Stimulated activated CD4-positive, alpha-beta T cell treated with anti-CD3 and anti-CD28 coated beads, Interleukin-15, amount 100 ng/mL, for 1 hour (primary cell): ENCODE measurements at regions not wholly inside any gene's neighbourhood (a gene's known extent, or its start where the extent isn't known, plus 50 kb on each side); places are given as distances from the start of the nearest gene placed in this dataset.

Experiments used
- DNase-seq, 2 donors: peaks; one replicate each; pipeline ENCODE4 v3.0.0-alpha.2; 2020; ENCODE audit warnings: low read depth in 1 of 2, low spot score in 1 of 2

DNA sequence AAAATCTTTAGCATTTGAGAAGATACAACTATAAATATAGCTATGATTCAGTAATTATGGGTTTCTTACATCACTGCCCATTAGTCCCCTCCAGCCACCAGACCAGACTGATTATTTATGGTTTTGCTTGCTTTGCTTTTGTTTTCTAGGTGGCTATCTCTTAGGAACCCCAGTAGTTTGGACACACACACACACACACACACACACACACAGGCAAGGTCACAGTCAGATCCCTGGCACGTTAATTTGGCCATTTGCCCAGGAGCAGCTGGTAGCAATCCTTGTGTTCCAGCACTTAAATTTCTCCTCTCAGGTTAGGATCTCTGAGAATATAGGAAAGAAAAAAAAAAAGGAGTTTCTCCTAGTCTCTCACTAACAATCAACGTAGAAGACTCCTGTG lies 90.2 kb upstream of the RESF1 start:
- no peak for DNase-seq

DNA sequence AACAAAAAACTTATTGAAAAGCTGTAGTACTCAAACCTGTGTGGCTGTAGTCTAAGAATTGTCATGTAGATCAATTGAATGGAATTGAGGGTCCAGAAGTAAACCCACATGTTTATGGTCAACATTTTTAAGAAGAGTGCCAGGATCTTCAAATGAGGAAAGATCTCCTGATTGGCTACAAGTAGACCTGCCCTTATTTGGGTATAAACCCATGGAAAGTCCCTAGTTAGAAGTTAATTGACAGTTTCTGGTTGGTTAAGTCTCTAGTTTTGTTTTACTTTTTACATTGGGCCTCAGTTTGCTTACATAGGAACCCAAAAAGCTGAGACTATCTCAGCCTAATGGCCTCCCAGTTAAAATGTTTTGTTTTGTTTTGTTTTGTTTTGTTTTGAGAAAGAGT lies 91.9 kb upstream of the RESF1 start:
- no peak for DNase-seq

DNA sequence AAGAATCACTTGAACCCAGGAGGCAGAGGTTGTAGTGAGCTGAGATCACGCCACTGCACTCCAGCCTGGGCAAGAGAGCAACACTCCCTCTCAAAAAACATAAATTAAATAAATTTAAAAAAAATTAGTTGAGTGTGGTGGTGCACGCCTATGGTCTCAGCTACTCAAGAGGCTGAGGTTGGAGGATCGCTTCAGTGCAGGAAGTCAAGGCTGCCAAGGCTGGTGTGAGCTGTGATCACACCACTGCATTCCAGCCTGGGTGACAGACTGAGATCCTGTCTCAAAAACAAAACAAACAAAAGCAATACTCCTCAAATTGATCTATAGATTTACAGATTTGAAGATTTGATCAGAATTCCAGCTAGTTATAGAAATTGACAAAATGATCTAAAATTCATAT lies 92.7 kb upstream of the RESF1 start:
- DNase-seq, result no peak

DNA sequence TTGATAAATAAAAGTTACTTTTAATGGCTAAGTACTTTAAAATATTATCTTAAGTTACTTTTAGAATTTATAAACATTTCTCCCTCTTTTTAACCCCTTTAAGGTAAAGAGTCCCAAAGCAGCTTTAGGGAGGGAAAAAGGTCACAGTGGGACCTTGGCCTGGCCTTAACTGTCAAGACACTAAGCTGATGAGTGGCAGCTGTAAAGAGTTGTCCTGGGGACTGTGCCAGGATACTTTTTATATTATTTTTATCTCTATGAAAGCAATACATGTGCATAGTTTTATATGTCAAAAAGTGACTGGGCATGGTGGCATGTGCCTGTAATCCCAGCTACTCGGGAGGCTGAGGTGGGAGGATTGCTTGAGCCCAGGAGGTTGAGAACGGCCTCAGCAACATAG lies 94.2 kb upstream of the RESF1 start:
- DNase-seq, result no peak

DNA sequence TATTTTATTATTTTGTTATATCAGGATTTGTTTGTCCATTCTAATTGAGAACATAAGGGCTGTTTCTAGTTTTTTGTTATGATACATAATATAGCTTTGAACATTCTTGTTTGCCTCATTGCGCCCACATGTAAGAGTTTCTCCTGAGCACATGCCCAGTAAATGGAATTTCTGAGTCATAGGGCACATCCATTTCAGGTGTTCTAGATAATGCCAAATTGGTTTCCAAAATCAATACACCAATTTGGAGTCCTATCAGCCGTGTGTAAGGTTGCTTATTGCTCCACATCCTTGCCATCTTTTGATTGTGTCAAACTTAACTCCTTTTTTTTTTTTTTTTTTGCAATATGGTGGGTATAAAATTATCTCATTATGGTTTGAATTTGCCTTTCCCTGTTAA lies 97.9 kb upstream of the RESF1 start:
- no peak for DNase-seq

DNA sequence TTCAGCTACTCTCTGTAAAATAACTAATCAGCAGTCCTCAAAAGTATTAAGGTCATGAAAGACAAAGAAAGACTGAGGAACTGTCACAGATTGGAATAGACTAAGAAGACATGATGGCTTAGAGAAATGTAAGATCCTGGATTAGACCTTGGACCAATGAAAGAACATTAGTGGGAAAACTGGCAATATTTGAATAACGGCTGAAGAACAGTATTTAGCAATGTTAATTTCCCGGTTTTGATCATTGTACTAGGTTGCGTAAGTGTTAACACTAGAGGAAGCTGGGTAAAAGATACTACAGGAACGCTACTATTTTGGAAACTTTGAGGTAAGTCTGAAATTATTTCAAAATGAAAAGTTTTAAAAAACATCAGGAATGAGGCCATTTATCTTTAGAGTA lies 98.8 kb upstream of the RESF1 start:
- no peak for DNase-seq

DNA sequence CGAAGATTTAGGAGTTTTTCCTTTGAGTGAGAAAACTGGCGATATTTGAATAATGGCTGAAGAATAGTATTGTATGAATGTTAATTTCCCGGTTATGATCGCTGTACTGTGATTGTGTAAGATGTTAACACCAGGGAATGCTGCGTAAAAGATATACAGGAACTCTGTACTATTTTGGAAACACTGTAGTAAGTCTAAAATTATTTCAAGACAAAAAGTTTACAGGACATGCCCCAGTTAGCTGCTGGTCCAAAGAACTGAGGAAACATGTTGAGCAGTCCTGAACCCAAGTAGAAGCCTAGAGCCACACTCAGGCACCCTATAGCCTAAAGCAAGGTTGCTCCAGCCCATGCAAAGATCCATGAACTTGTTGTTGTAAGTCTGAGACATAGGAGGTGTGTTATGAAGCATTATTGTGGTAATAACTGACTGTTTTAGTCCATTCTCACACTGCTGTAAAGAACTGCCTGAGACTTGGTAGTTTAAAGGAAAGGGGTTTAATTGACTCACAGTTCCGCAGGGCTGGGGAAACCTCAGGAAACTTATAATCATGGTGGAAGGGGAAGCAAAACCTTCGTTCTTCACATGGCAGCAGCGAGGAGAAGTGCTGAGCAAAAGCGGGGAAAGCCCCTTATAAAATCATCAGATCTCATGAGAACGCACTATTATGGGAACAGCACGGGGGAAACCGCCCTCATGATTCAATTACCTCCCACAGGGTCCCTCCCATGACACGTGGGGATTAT lies 99.8 kb upstream of the RESF1 start:
- no peak for DNase-seq

DNA sequence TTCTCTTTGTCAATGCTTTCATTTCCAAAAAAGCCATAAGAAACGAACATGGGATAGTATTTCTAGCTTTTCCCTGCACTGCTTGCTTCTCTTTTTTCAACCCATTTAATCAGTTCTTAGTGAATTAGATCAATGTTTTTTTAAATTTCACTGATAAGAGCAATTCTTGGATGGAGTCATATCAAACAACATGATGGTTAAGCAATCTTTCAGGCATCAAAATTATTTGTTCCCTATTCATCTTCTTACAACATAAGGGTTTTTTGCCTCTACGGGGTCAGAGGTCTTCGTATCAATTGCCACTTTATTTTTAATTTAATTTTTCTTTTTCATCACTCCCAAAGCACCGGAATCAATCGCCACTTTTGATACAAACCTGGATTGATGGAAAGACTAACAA lies 103.8 kb upstream of the RESF1 start:
- DNase-seq, result no peak

DNA sequence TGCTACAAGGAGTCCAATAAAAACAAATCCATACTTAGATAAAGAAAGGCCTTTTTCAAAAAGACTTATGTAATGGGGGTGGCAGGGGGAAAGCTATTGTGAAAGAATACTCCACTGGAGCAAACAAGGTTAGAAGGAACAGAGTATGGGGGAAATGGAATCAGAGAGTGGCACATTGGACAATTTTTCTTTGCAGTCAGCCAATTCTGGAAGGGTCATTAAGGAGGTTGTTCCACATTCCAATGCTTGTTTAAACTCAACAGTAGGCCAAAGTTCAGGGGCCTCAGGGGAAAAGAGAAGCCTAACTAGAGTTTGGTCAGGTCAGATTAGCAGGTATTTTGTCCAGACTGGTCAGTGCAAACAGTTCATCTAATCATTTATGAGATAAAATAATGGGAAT lies 105.2 kb upstream of the RESF1 start:
- no peak for DNase-seq

DNA sequence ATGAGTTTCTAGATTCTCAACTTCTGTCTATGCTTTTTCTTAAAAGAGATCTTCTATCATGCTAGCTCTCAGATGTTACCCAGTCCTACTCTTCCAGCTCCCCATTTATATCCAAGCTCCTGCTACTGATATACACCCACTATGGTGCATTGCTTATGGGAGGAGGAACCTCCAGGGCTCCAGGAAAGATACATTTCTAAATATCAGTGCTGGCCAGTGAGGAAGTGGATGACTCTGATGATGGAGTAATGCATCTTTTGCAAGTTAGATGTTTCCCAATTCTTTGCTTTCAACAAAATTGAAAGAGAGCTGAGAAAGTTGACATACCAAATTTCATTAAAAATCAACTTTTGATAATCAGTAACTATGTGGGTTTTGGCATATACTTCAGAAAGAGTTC lies 105.7 kb upstream of the RESF1 start:
- DNase-seq, result no peak

DNA sequence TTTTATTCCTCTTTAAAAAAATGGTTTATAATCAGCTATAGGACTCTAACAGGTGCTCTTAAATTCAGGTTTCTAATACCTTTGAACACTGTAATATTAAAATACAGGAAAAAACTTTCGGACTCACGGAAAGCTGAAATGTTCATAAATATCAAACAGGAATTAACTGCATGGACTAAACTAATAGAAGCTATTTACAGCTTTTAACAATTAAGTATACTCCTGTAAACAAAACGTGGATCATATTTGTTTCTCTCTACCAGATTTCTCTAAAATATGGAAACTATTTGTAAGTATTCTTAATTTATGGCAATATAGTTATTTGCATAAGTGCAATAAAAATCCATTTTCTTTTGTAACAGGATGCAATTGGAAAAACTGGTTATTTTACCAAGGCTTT lies 108.9 kb upstream of the RESF1 start:
- no peak for DNase-seq

DNA sequence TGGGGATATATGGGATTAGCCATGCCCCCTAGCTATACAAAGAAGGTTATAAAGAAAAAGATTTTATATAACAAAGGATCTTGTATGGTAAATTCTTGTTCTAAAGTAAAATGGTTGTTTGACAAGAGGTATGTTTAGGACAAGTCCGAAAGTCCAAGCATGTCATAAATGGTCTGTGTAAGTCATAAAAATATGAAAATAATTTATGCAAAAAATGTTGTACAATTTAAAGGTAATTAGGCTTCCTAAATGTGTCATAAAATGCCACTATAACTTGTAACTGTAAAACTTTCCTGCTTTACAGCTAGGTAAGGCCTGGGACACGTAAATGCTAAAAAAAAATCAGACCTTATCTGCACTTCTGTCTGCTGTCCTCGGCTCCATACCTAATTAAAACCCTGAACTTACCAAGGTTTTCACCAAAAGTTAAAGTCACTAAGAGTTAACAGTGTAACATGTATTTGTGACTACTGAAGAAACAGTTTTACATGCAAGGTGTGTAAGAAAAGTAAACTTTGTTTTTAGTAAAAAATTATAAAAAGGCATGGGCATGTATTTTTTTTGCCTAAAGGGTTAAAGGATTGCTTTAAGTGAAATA lies 110.0 kb upstream of the RESF1 start:
- DNase-seq, result no peak

DNA sequence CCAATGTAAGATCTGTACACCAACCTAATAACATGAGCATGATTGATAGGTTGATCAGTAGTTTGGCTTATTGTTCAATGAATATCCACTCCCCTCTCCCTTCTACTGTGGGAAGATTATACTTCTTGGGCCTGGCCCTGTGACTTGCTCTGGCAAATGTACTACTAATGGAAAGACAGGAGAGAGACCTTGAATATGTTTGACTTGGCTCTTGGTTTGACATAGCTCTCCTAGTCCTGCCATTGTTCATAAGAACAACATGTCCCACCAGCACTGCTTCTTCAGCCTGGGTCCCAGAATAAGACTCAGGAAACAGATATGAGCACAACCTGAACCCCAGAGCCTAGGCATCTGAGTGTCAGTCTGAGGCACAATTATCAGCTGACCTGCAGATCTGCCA lies 112.8 kb upstream of the RESF1 start:
- DNase-seq, result no peak

DNA sequence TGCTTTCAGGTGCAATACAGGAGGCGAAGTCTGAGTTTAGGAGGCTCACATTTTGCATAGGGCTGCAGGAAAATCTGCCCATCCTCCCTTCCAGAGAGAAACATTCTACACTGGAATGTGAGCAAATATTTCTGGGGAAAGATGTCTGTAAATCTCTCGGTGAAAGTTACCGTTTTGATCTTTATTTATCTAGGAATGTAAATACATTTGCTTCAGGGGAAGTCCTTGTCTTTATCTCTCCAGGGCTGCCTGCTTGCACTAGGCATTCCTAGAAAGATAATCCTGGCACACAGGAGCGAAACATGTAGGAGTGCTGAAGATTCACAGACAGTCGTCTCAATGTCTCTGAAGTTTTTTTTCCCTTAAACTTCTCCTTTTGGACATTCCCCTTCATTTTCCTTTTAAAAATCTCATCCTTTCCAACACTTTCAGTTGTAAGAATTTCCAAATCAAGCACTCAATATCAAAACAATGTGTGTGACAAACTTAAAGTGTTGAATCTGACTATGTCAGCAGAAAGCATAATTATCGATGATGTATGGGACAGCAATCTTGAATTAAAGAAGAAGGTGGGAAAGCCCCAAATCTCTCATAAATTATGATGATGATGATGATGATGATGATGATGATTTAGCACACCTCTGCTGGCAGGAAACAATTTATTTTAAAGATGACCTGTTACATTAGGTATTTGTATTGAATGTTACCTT lies 113.4 kb upstream of the RESF1 start:
- DNase-seq, result no peak

DNA sequence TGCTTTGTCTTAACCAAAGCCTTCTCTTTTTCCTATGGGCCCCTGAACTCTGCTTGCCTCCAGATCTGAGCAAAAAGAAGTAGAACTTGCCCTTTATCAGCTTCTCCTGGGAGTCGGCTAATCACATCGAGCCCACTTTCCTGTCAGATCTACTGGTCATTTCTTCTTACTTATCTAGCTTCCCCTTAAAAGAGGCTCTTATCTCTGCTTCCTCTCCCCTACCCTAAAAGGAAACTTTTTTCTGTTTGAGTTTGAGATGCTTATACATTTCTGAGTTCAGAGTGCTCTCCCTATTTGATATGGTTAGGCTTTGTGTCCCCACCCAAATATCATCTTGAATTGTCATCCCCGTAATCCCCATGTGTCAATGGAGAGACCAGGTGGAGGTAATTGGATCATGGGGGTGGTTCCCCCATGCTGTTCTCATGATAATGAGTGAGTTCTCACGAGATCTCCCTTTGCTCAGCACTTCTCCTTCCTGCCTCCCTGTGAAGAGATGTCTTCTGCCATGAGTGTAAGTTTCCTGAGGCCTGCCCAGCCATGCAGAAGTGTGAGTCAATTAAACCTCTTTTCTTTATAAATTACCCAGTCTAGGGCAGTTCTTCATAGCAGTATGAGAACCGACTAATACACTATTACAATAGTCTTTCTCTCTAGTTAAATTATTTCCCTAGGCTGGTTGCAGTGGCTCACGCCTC lies 114.7 kb upstream of the AMN1 start:
- DNase-seq, result no peak

DNA sequence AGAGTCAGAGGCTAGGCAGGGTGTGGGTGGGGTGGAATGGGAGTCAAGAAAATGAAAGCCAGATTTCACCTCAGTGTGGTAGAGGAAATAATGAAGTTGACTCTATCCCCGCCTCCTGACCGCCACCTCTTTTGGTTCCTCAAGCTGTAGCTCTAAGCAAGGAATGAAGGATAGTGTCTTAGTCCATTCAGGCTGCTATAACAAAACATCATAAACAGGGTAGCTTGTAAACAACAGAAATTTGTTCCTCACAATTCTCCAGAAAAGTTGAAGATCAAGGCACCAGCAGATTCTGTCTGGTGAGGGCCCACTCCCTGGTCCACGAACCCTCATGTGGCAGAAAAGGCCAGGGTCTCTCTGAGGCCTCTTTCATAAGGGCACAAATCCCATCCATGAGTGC lies 109.1 kb upstream of the AMN1 start:
- no peak for DNase-seq

DNA sequence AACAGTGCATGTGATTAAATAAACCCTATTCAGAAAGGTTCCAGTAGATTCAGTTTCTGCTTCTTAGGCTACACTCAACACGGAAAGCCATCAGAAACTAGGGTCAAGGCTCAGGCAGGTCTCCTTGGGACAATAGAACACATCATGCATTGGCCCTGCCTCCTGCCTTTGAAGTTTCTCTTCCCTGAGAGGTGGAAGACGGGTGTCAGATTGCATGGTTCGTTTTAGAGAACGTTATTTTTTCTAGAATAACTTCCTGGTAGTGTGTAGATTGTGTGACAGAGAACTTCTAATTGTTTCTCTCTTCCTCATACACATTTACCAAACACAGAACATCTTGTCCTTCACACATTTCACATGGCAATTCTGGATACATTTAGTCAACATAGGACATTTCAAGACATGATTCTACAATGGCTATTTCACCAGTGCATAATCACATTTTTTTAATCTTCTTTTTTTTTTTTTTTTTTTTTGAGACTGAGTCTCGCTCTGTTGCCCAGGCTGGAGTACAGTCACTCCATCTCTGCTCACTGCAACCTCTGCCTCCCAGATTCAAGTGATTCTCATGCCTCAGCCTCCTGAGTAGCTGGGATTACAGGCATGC lies 106.6 kb upstream of the AMN1 start:
- no peak for DNase-seq

DNA sequence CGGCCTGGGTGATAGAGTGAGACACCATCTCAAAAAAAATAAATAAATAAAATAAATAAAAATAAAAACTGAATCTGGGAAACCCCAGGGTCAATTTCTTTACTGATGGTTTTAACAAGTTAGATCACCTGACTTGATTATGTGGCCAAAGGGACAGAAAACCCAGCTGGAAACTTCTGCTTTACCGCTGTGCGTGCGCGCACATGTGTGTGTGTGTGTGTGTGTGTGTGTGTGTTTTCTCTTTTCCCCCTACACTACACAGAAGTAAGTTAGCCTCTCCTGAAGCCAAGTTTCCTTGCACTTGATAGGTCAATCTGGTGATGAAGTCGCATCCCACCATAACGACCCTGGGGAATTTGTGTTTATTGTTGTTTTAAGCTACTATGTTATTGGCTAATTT lies 105.3 kb upstream of the AMN1 start:
- DNase-seq, result no peak

DNA sequence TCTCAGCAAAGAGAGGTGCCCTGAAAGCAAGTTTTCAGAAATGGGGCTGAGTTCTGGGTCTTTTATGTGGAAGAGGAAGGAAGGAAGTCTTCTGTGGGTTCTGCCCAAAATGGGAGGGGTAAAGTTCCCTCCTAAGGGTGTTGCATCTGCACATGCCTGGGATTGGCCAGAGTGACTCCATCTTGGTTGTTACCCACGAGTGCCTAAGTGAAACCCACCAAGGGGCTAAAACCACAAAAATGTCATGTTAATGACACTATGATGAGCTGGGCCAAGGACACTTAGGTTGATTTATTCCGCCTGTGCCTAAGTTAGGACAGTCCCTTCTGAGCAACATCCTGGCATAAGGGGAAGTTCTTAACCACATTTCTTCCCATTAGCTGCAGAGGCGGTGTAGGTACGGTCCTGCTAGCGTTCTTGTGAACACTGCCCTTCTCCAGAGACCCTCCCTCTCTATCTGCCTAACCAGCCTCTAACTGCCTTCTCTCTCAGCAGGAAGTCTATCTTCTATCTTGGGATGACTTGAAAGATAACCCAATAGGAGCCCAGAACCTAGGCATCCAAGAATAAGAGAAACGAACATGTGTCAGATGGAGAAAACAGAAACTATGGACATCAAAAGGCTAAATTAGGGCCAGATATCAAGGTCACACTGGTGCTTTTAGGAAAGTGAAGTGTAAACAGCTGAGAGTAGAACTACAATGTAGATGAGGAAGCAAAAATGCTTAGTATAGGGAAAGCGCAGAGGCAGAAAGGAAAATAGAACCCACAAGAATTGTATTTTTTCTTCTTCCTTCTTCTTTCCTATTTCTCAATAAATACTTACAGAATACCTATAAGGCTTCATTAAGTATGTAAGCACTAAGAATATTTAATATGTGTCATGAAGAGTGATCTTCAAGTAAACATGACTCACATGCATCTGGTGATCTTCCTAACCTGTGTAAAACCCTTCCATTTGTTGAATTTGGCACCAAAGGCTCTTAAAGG lies 104.2 kb upstream of the AMN1 start:
- no peak for DNase-seq

DNA sequence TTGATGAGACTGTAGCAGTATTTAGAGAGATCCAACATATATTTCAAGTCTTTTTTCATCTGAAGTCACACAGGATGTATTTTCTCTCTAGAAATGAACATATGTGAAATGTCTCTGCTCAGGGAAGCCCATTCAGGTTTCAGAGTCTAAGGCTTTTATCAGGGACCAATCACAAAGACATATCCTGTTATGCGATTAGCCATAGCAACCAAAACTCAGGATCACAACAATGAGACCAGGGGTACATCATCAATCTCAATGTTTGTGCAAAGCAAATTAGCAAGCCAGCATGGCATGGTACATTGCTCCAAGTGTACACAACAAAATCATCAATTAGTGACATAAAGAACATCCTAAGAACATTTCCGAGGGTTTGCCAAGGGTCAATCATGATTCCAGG lies 99.2 kb upstream of the AMN1 start:
- no peak for DNase-seq
